Right atrium auricular region (tissue), 2 donors: ENCODE measurements at regions not wholly inside any gene's neighbourhood (a gene's known extent, or its start where the extent isn't known, plus 50 kb on each side); places are given as distances from the start of the nearest gene placed in this dataset.

Experiments
- DNase-seq: peaks from one replicate; pipeline ENCODE4 v3.0.0-alpha.2; 2019; ENCODE audit warnings: low spot score
- H3K27ac ChIP-seq, 2 donors: fragments of 200-600 bp; sonication (generic); 1 replicate in 1 of 2; 2 replicates in 1 of 2; pipeline ENCODE4 v1.5.1; 2016 to 2019
- H3K27me3 ChIP-seq, 2 donors: fragments of 200-600 bp; sonication (generic); one replicate each; pipeline versions ENCODE4 v1.5.1 to v1.6.0; 2017 to 2019
- H3K36me3 ChIP-seq: fragments of 200-600 bp; sonication (generic); one replicate; pipeline ENCODE4 v1.5.1; 2016
- H3K4me1 ChIP-seq, 2 donors: fragments of 200-600 bp; sonication (generic); one replicate each; pipeline versions ENCODE4 v1.5.1 to v1.6.0; 2017 to 2019
- H3K4me3 ChIP-seq, 2 donors: fragments of 200-600 bp; sonication (generic); 1 replicate in 1 of 2; 2 replicates in 1 of 2; pipeline ENCODE4 v1.5.1; 2017 to 2019; ENCODE audit warnings: mild to moderate bottlenecking in 1 of 2, moderate library complexity in 1 of 2
- H3K9me3 ChIP-seq, 2 donors: fragments of 200-600 bp; sonication (generic); one replicate each; pipeline ENCODE4 v1.5.1; 2019
- CTCF ChIP-seq, 2 donors: fragments of 200-600 bp; sonication (generic); IDR thresholded peaks; one replicate each; pipeline ENCODE4 v1.5.1; 2019; ENCODE audit warnings: antibody characterized with exemption in 2 of 2

DNA sequence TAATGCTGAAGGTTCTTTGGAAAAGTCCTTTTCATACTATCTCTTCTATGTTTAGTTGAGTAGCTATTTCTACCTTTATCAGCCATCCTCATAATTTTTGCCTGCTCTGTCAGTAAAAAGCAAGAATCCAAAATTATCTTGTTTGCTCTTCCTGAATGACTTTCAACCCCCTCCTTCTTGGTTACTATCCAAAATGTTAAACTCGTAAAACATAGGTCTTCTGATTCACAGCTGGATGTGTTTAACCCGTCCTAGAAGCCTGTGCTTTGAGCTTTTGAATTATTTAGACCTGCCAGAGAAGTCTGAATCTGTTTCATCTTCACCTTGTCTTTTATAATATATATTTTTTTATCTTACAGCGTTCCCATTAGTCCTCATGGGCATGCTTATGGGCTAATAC, 136.4 kb upstream of the MDFIC start:
- no peak for TF ChIP-seq CTCF (IDR thresholded peaks at IDR 0.05)
- H3K4me3 ChIP-seq: no peak overlapping the region
- H3K4me1 ChIP-seq: no peaks in the 10 kb centered on the region
- H3K9me3 ChIP-seq: no peaks in the 10 kb centered on the region
- H3K27ac ChIP-seq: no peak overlapping the region
- H3K36me3 ChIP-seq: no peaks in the 10 kb centered on the region
- DNase-seq: no peak
- H3K27me3 ChIP-seq: no peaks in the 10 kb centered on the region

DNA sequence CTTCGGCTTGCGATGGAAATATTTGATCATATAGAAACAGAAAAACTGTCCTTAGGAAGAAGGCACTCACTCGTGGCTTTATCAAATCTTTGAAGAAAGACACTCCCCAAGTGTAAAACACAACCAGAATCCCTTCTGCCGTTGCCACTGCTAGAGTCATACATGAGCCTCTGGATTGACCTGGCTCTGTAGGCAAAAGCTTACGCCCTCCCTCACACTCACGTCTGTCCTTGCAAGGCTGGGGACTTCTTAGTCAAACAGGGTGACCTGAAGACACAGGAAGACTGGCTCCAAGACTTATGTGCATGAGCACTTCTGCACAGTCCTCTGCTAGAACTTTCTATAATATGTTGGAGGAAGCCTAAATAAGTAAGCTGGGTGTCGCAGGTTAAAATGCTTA, 135.4 kb upstream of the MDFIC start:
- TF ChIP-seq CTCF (IDR thresholded peaks at IDR 0.05): no peak
- DNase-seq: no peak
- no peak overlapping the region for H3K27ac ChIP-seq
- no peaks in the 10 kb centered on the region for H3K27me3 ChIP-seq
- no peaks in the 10 kb centered on the region for H3K4me1 ChIP-seq
- no peak overlapping the region for H3K4me3 ChIP-seq
- no peaks in the 10 kb centered on the region for H3K36me3 ChIP-seq
- H3K9me3 ChIP-seq: no peaks in the 10 kb centered on the region

DNA sequence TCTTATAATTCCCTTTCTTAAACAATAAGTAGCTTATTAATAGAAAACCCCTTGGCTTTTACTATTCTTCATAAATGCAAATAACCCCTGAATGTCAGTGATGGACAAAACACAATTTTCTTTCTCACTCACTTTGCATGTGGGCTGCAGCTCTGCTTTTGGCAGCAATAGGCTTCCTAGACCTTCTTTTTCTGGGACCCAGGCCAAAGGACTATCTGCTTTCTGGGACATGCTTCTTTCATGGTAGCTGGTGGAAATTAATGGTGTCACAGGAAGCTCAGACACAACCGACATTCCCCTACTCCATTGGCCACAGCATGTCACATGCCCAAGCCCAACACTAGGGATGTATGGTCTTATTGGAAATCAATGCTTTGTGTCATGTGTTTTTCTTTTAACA, 134.3 kb upstream of the MDFIC start:
- no peak overlapping the region for H3K27ac ChIP-seq
- no peak for DNase-seq
- no peak overlapping the region for H3K4me3 ChIP-seq
- H3K36me3 ChIP-seq: no peaks in the 10 kb centered on the region
- H3K27me3 ChIP-seq: no peaks in the 10 kb centered on the region
- TF ChIP-seq CTCF (IDR thresholded peaks at IDR 0.05): no peak
- H3K4me1 ChIP-seq: no peaks in the 10 kb centered on the region
- no peaks in the 10 kb centered on the region for H3K9me3 ChIP-seq

GRCh38 chr7:114788706-114789105, 133.2 kb upstream of the MDFIC start:
- DNase-seq: no peak
- H3K27ac ChIP-seq: no peak overlapping the region
- H3K27me3 ChIP-seq: no peaks in the 10 kb centered on the region
- no peaks in the 10 kb centered on the region for H3K9me3 ChIP-seq
- H3K36me3 ChIP-seq: no peaks in the 10 kb centered on the region
- TF ChIP-seq CTCF (IDR thresholded peaks at IDR 0.05): no peak
- H3K4me1 ChIP-seq: no peaks in the 10 kb centered on the region
- H3K4me3 ChIP-seq: no peak overlapping the region

DNA sequence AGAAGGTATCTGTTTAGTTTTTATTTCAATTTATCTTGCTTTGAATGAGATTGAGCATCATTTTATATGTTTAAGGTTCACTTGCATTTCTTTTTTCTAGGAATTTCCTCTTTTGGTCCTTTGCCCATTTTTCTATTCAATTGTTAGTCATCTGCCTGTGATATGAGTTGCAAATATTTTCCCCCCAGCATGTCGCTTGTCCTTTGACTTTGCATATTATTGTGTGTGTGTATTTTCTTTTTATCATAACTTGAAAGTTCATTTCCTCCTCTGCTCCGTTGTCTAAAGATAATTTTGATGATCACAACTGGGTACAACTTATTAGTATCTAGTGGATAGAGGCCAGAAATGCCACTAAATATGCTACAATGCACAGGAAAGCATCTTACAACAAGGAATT, 132.7 kb upstream of the MDFIC start:
- no peaks in the 10 kb centered on the region for H3K27me3 ChIP-seq
- no peaks in the 10 kb centered on the region for H3K9me3 ChIP-seq
- no peak overlapping the region for H3K27ac ChIP-seq
- TF ChIP-seq CTCF (IDR thresholded peaks at IDR 0.05): no peak
- no peak for DNase-seq
- H3K4me1 ChIP-seq: no peaks in the 10 kb centered on the region
- no peak overlapping the region for H3K4me3 ChIP-seq
- no peaks in the 10 kb centered on the region for H3K36me3 ChIP-seq

DNA sequence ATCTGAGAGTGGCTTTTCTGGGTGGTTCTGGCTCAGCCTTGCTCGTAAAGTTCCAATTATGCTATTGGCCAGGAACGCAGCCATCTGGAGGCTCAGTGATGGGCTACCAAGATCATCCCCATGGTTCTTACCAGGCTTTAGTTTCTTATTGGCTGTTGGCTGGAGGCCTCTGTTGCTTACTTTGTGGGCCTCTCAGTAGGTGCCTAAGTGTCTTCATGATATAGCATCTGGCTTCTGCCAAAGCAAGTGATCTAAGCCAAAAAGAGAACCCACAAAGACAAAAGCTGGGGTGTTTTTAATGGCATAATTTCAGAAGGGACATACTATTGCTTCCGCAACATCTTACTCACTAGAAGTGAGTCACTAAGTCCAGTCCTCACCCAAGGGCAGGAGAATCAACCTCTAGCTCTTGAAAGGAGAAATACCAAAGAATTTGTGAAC, 132.0 kb upstream of the MDFIC start:
- H3K9me3 ChIP-seq: no peaks in the 10 kb centered on the region
- H3K4me3 ChIP-seq: no peak overlapping the region
- no peak overlapping the region for H3K27ac ChIP-seq
- H3K4me1 ChIP-seq: no peaks in the 10 kb centered on the region
- no peak for DNase-seq
- TF ChIP-seq CTCF (IDR thresholded peaks at IDR 0.05): no peak
- H3K27me3 ChIP-seq: no peaks in the 10 kb centered on the region
- H3K36me3 ChIP-seq: no peaks in the 10 kb centered on the region
